HEK293 (cell line): ENCODE measurements at regions not wholly inside any gene's neighbourhood (a gene's known extent, or its start where the extent isn't known, plus 50 kb on each side); places are given as distances from the start of the nearest gene placed in this dataset.

Experiments used
- CTCF ChIA-PET: fragments of 350-600 bp; formaldehyde crosslinking; extraction: SDS; loops from one replicate; lab custom pipeline; 2021; ENCODE audit warnings: antibody characterized with exemption; lab: Yijun Ruan, JAX
- POLR2A ChIA-PET: fragments of 300-600 bp; formaldehyde crosslinking; extraction: SDS; loops from one replicate; lab custom pipeline; 2020; ENCODE audit warnings: antibody characterized with exemption, inconsistent platforms; lab: Yijun Ruan, JAX
- H3K27ac ChIP-seq: fragments of 200-500 bp; sonication (Bioruptor generic); 2 replicates; pipeline ENCODE4 v1.5.1; 2014; ENCODE audit warnings: low read depth, low read length, control low read depth, inconsistent platforms; ENCODE audit errors: extremely low read depth
- H3K36me3 ChIP-seq, 2 experiments: fragments of 200-500 bp in 1 of 2; sonication (Bioruptor generic) in 1 of 2; 1 replicate in 1 of 2; 2 replicates in 1 of 2; pipeline ENCODE4 v1.5.1; 2014 to 2017; ENCODE audit warnings: inconsistent platforms in 2 of 2, low read length in 2 of 2; ENCODE audit not compliant: control insufficient read depth in 2 of 2, insufficient read depth in 1 of 2
- H3K4me1 ChIP-seq: fragments of 200-500 bp; sonication (Bioruptor generic); 2 replicates; pipeline ENCODE4 v1.5.1; 2014; ENCODE audit warnings: mild to moderate bottlenecking, low read length, inconsistent platforms; ENCODE audit not compliant: control insufficient read depth, insufficient read depth
- H3K4me3 ChIP-seq: 2 replicates; pipeline ENCODE4 v1.5.1; 2011; ENCODE audit warnings: low read depth, mild to moderate bottlenecking, control low read depth, low read length, moderate library complexity
- H3K9me3 ChIP-seq: fragments of 200-500 bp; sonication (Bioruptor generic); 2 replicates; pipeline ENCODE4 v1.5.1; 2014; ENCODE audit warnings: low read depth, low read length, inconsistent platforms; ENCODE audit not compliant: control insufficient read depth, insufficient read depth
- GLI2 ChIP-seq: fragments of 450-650 bp; formaldehyde crosslinking; IDR thresholded peaks from 2 replicates; pipeline ENCODE4; 2017; ENCODE audit warnings: missing biosample characterization, missing genetic modification characterization, low read depth, borderline replicate concordance
- OSR2 ChIP-seq: fragments of 450-650 bp; formaldehyde crosslinking; IDR thresholded peaks from 2 replicates; pipeline ENCODE4 v1.5.1; 2016; ENCODE audit warnings: missing biosample characterization, missing genetic modification characterization
- SP2 ChIP-seq: fragments of 450-650 bp; formaldehyde crosslinking; IDR thresholded peaks from 2 replicates; pipeline ENCODE4 v1.5.1; 2016; ENCODE audit warnings: missing biosample characterization, missing genetic modification characterization
- SP3 ChIP-seq: fragments of 450-650 bp; formaldehyde crosslinking; IDR thresholded peaks from 2 replicates; pipeline ENCODE4 v1.5.1; 2016; ENCODE audit warnings: missing biosample characterization, missing genetic modification characterization
- ZBTB11 ChIP-seq: fragments of 450-650 bp; formaldehyde crosslinking; conservative IDR thresholded peaks from 2 replicates; pipeline ENCODE4 v1.5.1; 2016; ENCODE audit warnings: low read depth, missing biosample characterization, missing genetic modification characterization
- ZBTB21 ChIP-seq: fragments of 450-650 bp; formaldehyde crosslinking; IDR thresholded peaks from 2 replicates; pipeline ENCODE4 v1.5.1; 2017; ENCODE audit warnings: missing biosample characterization, missing genetic modification characterization
- ZBTB26 ChIP-seq: fragments of 450-650 bp; formaldehyde crosslinking; optimal IDR thresholded peaks from 2 replicates; pipeline ENCODE3; 2016; ENCODE audit warnings: missing biosample characterization, mild to moderate bottlenecking, missing genetic modification characterization
- ZBTB49 ChIP-seq: fragments of 450-650 bp; formaldehyde crosslinking; IDR thresholded peaks from 2 replicates; pipeline ENCODE4 v1.5.1; 2016; ENCODE audit warnings: missing biosample characterization, missing genetic modification characterization, low read depth
- ZFHX2 ChIP-seq: fragments of 450-650 bp; formaldehyde crosslinking; conservative IDR thresholded peaks from 2 replicates; pipeline ENCODE4 v1.5.1; 2016; ENCODE audit warnings: missing biosample characterization, missing genetic modification characterization
- ZNF148 ChIP-seq: fragments of 450-650 bp; formaldehyde crosslinking; IDR thresholded peaks from 2 replicates; pipeline ENCODE4 v1.5.0; 2017; ENCODE audit warnings: missing biosample characterization, missing genetic modification characterization, borderline replicate concordance
- ZNF16 ChIP-seq: fragments of 450-650 bp; formaldehyde crosslinking; IDR thresholded peaks from 2 replicates; pipeline ENCODE4 v1.5.1; 2016; ENCODE audit warnings: low read depth, missing biosample characterization, missing genetic modification characterization
- ZNF248 ChIP-seq: fragments of 450-650 bp; formaldehyde crosslinking; IDR thresholded peaks from 2 replicates; pipeline ENCODE4 v1.5.1; 2017; ENCODE audit warnings: missing biosample characterization, missing genetic modification characterization
- ZNF366 ChIP-seq: fragments of 450-650 bp; formaldehyde crosslinking; conservative IDR thresholded peaks from 2 replicates; pipeline ENCODE4 v1.5.1; 2016; ENCODE audit warnings: missing biosample characterization, missing genetic modification characterization
- ZNF391 ChIP-seq: fragments of 450-650 bp; formaldehyde crosslinking; IDR thresholded peaks from 2 replicates; pipeline ENCODE4 v1.5.1; 2016; ENCODE audit warnings: low read depth, missing biosample characterization, missing genetic modification characterization, borderline replicate concordance
- ZNF398 ChIP-seq: fragments of 450-650 bp; formaldehyde crosslinking; IDR thresholded peaks from 2 replicates; pipeline ENCODE4 v1.5.1; 2017; ENCODE audit warnings: missing biosample characterization, missing genetic modification characterization
- ZNF548 ChIP-seq: fragments of 450-650 bp; formaldehyde crosslinking; IDR thresholded peaks from 2 replicates; pipeline ENCODE4 v1.5.1; 2016; ENCODE audit warnings: missing biosample characterization, missing genetic modification characterization
- ZNF549 ChIP-seq: fragments of 450-650 bp; IDR thresholded peaks from 2 replicates; pipeline ENCODE4 v1.5.1; 2018; ENCODE audit warnings: missing biosample characterization, missing genetic modification characterization, mild to moderate bottlenecking, inconsistent platforms, moderate library complexity
- ZNF658 ChIP-seq: fragments of 450-650 bp; formaldehyde crosslinking; IDR thresholded peaks from 2 replicates; pipeline ENCODE4; 2016; ENCODE audit warnings: missing biosample characterization, missing genetic modification characterization
- ZNF768 ChIP-seq: fragments of 450-650 bp; formaldehyde crosslinking; IDR thresholded peaks from 2 replicates; pipeline ENCODE4 v1.5.1; 2018; ENCODE audit warnings: missing biosample characterization, mild to moderate bottlenecking, missing genetic modification characterization
- ZSCAN16 ChIP-seq: fragments of 450-650 bp; formaldehyde crosslinking; IDR thresholded peaks from 2 replicates; pipeline ENCODE4 v1.5.1; 2016; ENCODE audit warnings: missing biosample characterization, missing genetic modification characterization

GRCh38 chr1:72869441-72869840 lies 587.1 kb upstream of the NEGR1 start:
- no peak for TF ChIP-seq ZNF398
- no peak for TF ChIP-seq ZNF391
- TF ChIP-seq ZBTB49 (tag by site-specific recombination): no peak
- TF ChIP-seq ZNF768 (tag by site-specific recombination): no peak
- no peak for TF ChIP-seq ZNF549 (tag by site-specific recombination)
- TF ChIP-seq OSR2 (tag by site-specific recombination): no peak
- TF ChIP-seq SP3 (tag by site-specific recombination): no peak
- TF ChIP-seq ZBTB21 (tag by site-specific recombination): no peak
- TF ChIP-seq ZNF658 (tag by site-specific recombination): no peak
- H3K36me3 ChIP-seq: no peaks in the 10 kb centered on the region
- no peak overlapping the region for H3K4me3 ChIP-seq
- H3K9me3 ChIP-seq: no peaks in the 10 kb centered on the region
- no peak overlapping the region for H3K27ac ChIP-seq
- ChIA-PET CTCF (no interaction called here), POLR2A (no interaction called here)
- H3K4me1 ChIP-seq: no peaks in the 10 kb centered on the region

- CTCF ChIA-PET: no interaction called here
- H3K27ac ChIP-seq: no peak overlapping the region
- H3K36me3 ChIP-seq: no peaks in the 10 kb centered on the region
- no peaks in the 10 kb centered on the region for H3K9me3 ChIP-seq
- no peak for TF ChIP-seq ZNF548
- no peak overlapping the region for H3K4me3 ChIP-seq
- POLR2A ChIA-PET: no interaction called here
- H3K4me1 ChIP-seq: no peaks in the 10 kb centered on the region
Observed at GRCh38 chr1:72851597-72851996, 569.3 kb upstream of the NEGR1 start.

- Histone ChIP-seq H3K9me3 (no peaks in the 10 kb centered on the region), H3K36me3 (no peaks in the 10 kb centered on the region), H3K27ac (no peak overlapping the region), H3K4me1 (no peaks in the 10 kb centered on the region), H3K4me3 (no peak overlapping the region)
- ChIA-PET CTCF (interaction anchor here (0.6 kb wide), 1 partner anchor 15 kb away, joined by 3 read pairs; no protein-coding TSS in a partner anchor), POLR2A (no interaction called here)
- TF ChIP-seq SP2 (tag by site-specific recombination) (no peak), ZNF366 (tag by site-specific recombination) (no peak), ZNF16 (no peak), ZNF248 (tag by site-specific recombination) (no peak), SP3 (tag by site-specific recombination) (no peak), GLI2 (tag by site-specific recombination) (no peak), ZBTB21 (tag by site-specific recombination) (no peak), ZNF658 (tag by site-specific recombination) (no peak), ZFHX2 (no peak), ZBTB26 (tag by site-specific recombination) (no peak), ZBTB11 (tag by site-specific recombination) (no peak), ZNF148 (tag by site-specific recombination) (no peak), ZSCAN16 (tag by site-specific recombination) (no peak)
Observed at GRCh38 chr1:72848997-72849396, 566.7 kb upstream of the NEGR1 start.
